ENCODE measurements at regions not wholly inside any gene's neighbourhood (a gene's known extent, or its start where the extent isn't known, plus 50 kb on each side); places are given as distances from the start of the nearest gene placed in this dataset.

- ChIA-PET CTCF (ENCODE audit: low intra/inter-chr PET ratio) (no interaction called here), POLR2A (no interaction called here)
- no peak overlapping the region for H3K9ac ChIP-seq (ENCODE audit: insufficient read depth in 1 of 2, low read depth in 2 of 2, low read length in 2 of 2)
- no peak overlapping the region for H3K4me2 ChIP-seq (ENCODE audit: insufficient read depth, low read length)
- H2AFZ ChIP-seq (ENCODE audit: low read depth, low read length) = no peak overlapping the region
- FAIRE-seq (no peak), DNase-seq (ENCODE audit: extremely low read depth in 1 of 4, low spot score in 3 of 4) (no peak), ATAC-seq (no peak)
- BruUV-seq (replicated peaks) = no TSS peak
- in situ Hi-C loops (cut with MboI) (no loop called here), intact Hi-C loops (cut with micrococcal nuclease) (no loop called here)
- TF ChIP-seq FOS (IDR thresholded peaks at IDR 0.05; ENCODE audit: extremely low read depth, insufficient read length) = no peak
- no peaks in the 10 kb centered on the region for H3K27me3 ChIP-seq (ENCODE audit: control insufficient read depth in 2 of 2, insufficient read depth in 2 of 2, low read length in 2 of 2)
- WGBS (ENCODE audit: insufficient coverage, low coverage, missing lambda C conversion rate) = 0% methylated on average over 4 of the region's 4 CpGs
- H3K9me3 ChIP-seq (replicated peaks; ENCODE audit: control insufficient read depth, insufficient read depth, low read depth, low read length) = no peaks in the 10 kb centered on the region; the same call in 1 of the 2 replicates
- no peaks in the 10 kb centered on the region for H3K36me3 ChIP-seq (ENCODE audit: control insufficient read depth, insufficient read depth, low read length)
- no peak overlapping the region for H3K4me3 ChIP-seq
- H3K4me1 ChIP-seq (replicated peaks in 1 of 2; ENCODE audit: control insufficient read depth in 2 of 2, insufficient read depth in 2 of 2, low read length in 2 of 2) = no peaks in the 10 kb centered on the region
- H3K9me1 ChIP-seq (ENCODE audit: control insufficient read depth, insufficient read depth, low read length) = no peaks in the 10 kb centered on the region
- no peak overlapping the region for H3K27ac ChIP-seq (ENCODE audit: extremely low read depth, low read depth, low read length)
- H3K79me2 ChIP-seq (ENCODE audit: control insufficient read depth, insufficient read depth, low read length) = no peaks in the 10 kb centered on the region
- no peaks in the 10 kb centered on the region for H4K20me1 ChIP-seq (replicated peaks; ENCODE audit: control insufficient read depth, insufficient read depth, low read length)
Observed at GRCh38 chr3:23003733-23004046, 199.4 kb upstream of the UBE2E2 start.

GRCh38 chr3:23004971-23005370 is 198.2 kb upstream of the UBE2E2 start:
- BruUV-seq (replicated peaks) = no TSS peak
- Histone ChIP-seq H3K4me1 (replicated peaks in 1 of 2; ENCODE audit: control insufficient read depth in 2 of 2, insufficient read depth in 2 of 2, low read length in 2 of 2) (no peaks in the 10 kb centered on the region), H3K27ac (ENCODE audit: extremely low read depth, low read depth, low read length) (no peak overlapping the region), H3K79me2 (ENCODE audit: control insufficient read depth, insufficient read depth, low read length) (no peaks in the 10 kb centered on the region), H3K4me3 (no peak overlapping the region), H3K9me1 (ENCODE audit: control insufficient read depth, insufficient read depth, low read length) (no peaks in the 10 kb centered on the region), H3K36me3 (ENCODE audit: control insufficient read depth, insufficient read depth, low read length) (no peaks in the 10 kb centered on the region), H4K20me1 (replicated peaks; ENCODE audit: control insufficient read depth, insufficient read depth, low read length) (no peaks in the 10 kb centered on the region), H3K27me3 (ENCODE audit: control insufficient read depth in 2 of 2, insufficient read depth in 2 of 2, low read length in 2 of 2) (no peaks in the 10 kb centered on the region), H3K9ac (ENCODE audit: insufficient read depth in 1 of 2, low read depth in 2 of 2, low read length in 2 of 2) (no peak overlapping the region), H3K4me2 (ENCODE audit: insufficient read depth, low read length) (no peak overlapping the region), H2AFZ (ENCODE audit: low read depth, low read length) (no peak overlapping the region), H3K9me3 (replicated peaks; ENCODE audit: control insufficient read depth, insufficient read depth, low read depth, low read length) (no peaks in the 10 kb centered on the region; the same call in 1 of the 2 replicates)
- ATAC-seq (no peak), FAIRE-seq (no peak), DNase-seq (ENCODE audit: extremely low read depth in 1 of 4, low spot score in 3 of 4) (no peak)
- ChIA-PET POLR2A (no interaction called here), CTCF (ENCODE audit: low intra/inter-chr PET ratio) (no interaction called here)
- in situ Hi-C loops (cut with MboI) = no loop called here
- TF ChIP-seq CHAMP1 (IDR thresholded peaks at IDR 0.05) (no peak), ZBTB2 (IDR thresholded peaks at IDR 0.05) (no peak), RNF219 (CRISPR knock-in tag; IDR thresholded peaks at IDR 0.05) (no peak), ZNF232 (CRISPR knock-in tag; IDR thresholded peaks at IDR 0.05) (no peak), TCFL5 (CRISPR knock-in tag; conservative IDR thresholded peaks at IDR 0.05) (no peak), ZNF224 (CRISPR knock-in tag; IDR thresholded peaks at IDR 0.05) (no peak), MTF1 (CRISPR knock-in tag; IDR thresholded peaks at IDR 0.05; ENCODE audit: borderline replicate concordance) (no peak), RBM17 (IDR thresholded peaks at IDR 0.05; ENCODE audit: borderline replicate concordance, low read depth, low read length) (no peak), PHF20 (IDR thresholded peaks at IDR 0.05; ENCODE audit: partially characterized antibody) (no peak), MYNN (IDR thresholded peaks at IDR 0.05) (no peak), MYNN (CRISPR knock-in tag; IDR thresholded peaks at IDR 0.05) (no peak), TAF15 (IDR thresholded peaks at IDR 0.05; ENCODE audit: low read depth, low read length) (no peak)
- WGBS (ENCODE audit: insufficient coverage, low coverage, missing lambda C conversion rate) = 15% methylated on average over 5 of the region's 5 CpGs
- intact Hi-C loops (cut with micrococcal nuclease) = no loop called here
